BE2C (cell line): ENCODE measurements at regions not wholly inside any gene's neighbourhood (a gene's known extent, or its start where the extent isn't known, plus 50 kb on each side); places are given as distances from the start of the nearest gene placed in this dataset.
A peak's percentile ranks its signal among the peaks of the same experiment; 100 is the strongest.

Experiments
- DNase-seq: peaks from one replicate; pipeline ENCODE4 v3.0.0-alpha.2; 2020
- H3K27me3 ChIP-seq: fragments of 250-450 bp; sonication (Bioruptor Pico); 2 replicates; pipeline ENCODE4 v1.5.1; 2020; ENCODE audit warnings: mild to moderate bottlenecking
- H3K36me3 ChIP-seq: fragments of 250-450 bp; sonication (Bioruptor Pico); 2 replicates; pipeline ENCODE4 v1.5.1; 2020; ENCODE audit warnings: mild to moderate bottlenecking
- H3K4me1 ChIP-seq: fragments of 250-450 bp; sonication (Bioruptor Pico); 2 replicates; pipeline ENCODE4 v1.5.1; 2020
- H3K4me3 ChIP-seq: 2 replicates; pipeline ENCODE4 v1.5.1; 2011; ENCODE audit warnings: low read depth, low read length
- H3K9me3 ChIP-seq: fragments of 250-450 bp; sonication (Bioruptor Pico); 2 replicates; pipeline ENCODE4 v1.5.1; 2020
- TF ChIP-seq, protein P1 (sequence below): IDR thresholded peaks from 2 replicates; pipeline ENCODE4 v1.5.1; 2012; ENCODE audit warnings: mild to moderate bottlenecking, low read depth, low read length

DNA sequence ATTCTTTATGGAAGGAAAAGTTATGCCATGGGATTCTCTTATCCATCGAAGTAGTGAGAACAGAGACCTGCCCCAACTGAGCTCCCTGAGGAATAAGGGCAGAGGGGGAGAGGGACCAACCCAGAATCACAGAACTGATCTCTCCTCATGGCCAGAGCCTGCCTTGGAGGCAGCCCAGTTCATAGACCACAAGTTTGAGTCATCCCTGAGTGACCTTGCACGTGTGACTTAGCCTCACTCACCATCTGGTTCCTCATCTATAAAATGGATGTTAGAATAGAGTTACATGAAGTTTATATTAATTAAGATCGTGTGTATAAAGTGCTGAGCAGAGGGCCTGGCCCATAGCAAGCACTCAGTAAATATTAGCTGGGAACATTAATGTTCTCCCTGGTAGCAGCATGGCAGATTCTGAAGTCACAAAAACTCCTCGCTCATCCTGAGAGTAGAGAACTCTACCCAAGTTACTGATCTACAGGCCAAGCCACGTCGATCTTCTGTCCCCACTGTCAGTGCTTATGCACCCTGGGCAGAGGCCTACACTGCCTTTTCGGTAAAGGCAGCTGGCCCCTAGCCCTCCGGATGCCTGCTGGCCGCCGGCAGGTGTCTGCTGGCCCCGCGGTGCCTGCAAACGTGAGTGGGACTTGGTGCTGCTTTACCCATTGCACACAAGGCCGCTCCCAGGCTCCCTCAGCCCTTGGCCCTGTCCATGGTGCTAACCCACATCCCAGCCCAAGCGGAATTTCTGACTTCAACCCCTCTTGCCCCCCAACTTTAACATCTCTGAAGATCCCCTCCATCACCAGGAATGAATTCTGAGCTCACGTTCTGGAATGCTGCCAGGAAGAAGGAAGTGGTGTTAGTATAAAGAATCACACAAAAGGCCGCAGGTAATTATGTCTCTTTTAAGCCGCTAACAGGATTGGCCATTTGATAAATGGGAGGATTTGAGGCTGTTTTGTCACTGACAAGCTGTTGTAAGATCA, 61.1 kb upstream of the ARAP3 start:
- Histone ChIP-seq H3K4me3 (no peak overlapping the region), H3K36me3 (no peaks in the 10 kb centered on the region), H3K27me3 (no peaks in the 10 kb centered on the region), H3K9me3 (no peaks in the 10 kb centered on the region), H3K4me1 (peaks cover 57% of the 10 kb centered on the region)
- DNase-seq, result peak; percentile 48
- TF ChIP-seq, protein P1, sequence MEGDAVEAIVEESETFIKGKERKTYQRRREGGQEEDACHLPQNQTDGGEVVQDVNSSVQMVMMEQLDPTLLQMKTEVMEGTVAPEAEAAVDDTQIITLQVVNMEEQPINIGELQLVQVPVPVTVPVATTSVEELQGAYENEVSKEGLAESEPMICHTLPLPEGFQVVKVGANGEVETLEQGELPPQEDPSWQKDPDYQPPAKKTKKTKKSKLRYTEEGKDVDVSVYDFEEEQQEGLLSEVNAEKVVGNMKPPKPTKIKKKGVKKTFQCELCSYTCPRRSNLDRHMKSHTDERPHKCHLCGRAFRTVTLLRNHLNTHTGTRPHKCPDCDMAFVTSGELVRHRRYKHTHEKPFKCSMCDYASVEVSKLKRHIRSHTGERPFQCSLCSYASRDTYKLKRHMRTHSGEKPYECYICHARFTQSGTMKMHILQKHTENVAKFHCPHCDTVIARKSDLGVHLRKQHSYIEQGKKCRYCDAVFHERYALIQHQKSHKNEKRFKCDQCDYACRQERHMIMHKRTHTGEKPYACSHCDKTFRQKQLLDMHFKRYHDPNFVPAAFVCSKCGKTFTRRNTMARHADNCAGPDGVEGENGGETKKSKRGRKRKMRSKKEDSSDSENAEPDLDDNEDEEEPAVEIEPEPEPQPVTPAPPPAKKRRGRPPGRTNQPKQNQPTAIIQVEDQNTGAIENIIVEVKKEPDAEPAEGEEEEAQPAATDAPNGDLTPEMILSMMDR, result no peak

DNA sequence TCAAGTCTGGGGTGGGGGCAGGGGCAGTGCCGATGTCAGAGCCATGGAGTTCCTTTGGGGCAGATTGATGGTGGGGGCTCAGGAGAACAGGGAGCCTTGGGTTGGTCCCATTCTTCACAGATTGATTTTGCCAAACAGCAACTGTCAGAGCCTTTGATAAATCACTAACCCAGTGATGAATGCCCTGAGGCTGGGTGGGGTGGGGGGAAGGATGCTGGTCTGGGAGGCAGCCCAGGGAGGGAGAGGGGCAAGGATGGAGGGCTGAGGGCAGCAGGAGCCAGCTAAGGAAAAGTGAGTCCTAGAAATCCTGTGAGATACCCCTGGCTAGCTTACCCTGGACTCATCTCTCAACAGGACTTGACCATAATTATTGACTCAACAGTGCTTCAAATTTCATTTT, 60.1 kb upstream of the ARAP3 start:
- TF ChIP-seq, protein P1, result no peak
- peak; percentile 52 for DNase-seq
- no peaks in the 10 kb centered on the region for H3K27me3 ChIP-seq
- no peaks in the 10 kb centered on the region for H3K9me3 ChIP-seq
- peaks cover 50% of the 10 kb centered on the region for H3K4me1 ChIP-seq
- no peaks in the 10 kb centered on the region for H3K36me3 ChIP-seq
- H3K4me3 ChIP-seq, result no peak overlapping the region

DNA sequence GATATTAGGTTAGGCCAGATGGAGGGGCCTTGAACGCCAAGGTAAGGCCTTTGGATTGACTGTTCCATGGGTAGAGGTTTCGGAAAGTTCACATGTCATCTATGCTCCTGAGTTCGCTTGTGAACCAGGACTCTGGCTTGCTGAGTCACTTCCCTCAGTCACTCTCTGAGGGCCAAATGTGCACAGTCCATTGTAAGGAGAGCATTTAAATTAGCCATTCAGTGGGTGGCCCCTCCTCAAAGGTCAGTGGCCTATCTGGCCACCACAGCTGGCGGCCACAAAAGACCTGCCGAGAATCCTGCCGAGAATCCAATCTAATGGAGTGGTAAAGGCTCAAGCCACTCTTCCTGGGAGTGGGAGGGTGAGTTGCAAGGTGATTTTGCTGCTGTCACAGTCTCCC, 58.9 kb upstream of the ARAP3 start:
- H3K4me1 ChIP-seq, result peaks cover 48% of the 10 kb centered on the region
- no peaks in the 10 kb centered on the region for H3K9me3 ChIP-seq
- no peaks in the 10 kb centered on the region for H3K36me3 ChIP-seq
- H3K4me3 ChIP-seq, result no peak overlapping the region
- DNase-seq, result no peak
- no peaks in the 10 kb centered on the region for H3K27me3 ChIP-seq
- TF ChIP-seq, protein P1, result no peak

DNA sequence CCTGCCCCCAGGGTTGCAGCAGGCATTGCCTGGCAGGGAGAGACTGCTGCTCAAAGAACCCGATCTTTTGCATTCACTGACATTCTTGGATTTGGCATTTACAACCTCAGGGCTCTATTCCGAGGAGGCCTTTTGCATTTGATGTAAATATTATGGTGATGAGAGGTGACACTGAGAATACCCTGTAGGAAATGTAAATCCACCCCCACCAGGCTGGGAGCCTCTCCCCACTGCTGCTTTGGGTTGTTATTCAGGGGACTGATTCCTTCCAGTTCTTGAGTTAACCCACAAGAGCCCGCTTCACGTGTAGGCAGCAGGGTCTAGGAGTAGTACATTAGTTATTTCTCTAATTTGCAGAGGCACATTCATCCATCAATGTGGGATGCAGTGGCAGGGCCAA, 55.5 kb upstream of the ARAP3 start:
- Histone ChIP-seq H3K4me1 (peaks cover 47% of the 10 kb centered on the region), H3K4me3 (no peak overlapping the region), H3K9me3 (no peaks in the 10 kb centered on the region), H3K36me3 (no peaks in the 10 kb centered on the region), H3K27me3 (no peaks in the 10 kb centered on the region)
- no peak for DNase-seq
- TF ChIP-seq, protein P1, result no peak

DNA sequence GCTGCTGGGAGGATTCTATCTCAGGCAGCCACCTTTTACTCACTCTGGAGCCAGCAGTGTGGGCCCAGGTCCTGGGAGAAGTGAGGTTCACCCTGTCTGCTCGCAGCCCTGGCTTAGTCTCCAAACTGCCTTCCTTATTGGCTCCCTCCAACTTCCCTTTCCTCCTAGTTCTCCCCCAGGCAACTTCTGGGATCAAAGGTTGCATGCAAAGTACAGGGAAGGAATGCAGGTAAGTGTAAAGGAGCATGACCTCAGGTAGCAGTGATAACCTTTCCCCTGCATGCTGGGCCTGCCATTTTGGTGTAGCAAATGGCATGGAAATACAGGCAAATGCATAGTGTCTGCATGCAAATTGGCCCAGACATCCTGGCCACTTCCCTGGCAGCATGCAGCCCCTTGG, 53.8 kb upstream of the ARAP3 start:
- H3K4me1 ChIP-seq, result peaks cover 50% of the 10 kb centered on the region
- DNase-seq, result no peak
- no peak overlapping the region for H3K4me3 ChIP-seq
- H3K36me3 ChIP-seq, result no peaks in the 10 kb centered on the region
- H3K27me3 ChIP-seq, result no peaks in the 10 kb centered on the region
- no peaks in the 10 kb centered on the region for H3K9me3 ChIP-seq
- TF ChIP-seq, protein P1, result no peak
